Prostate gland (tissue), 2 donors: ENCODE measurements at regions not wholly inside any gene's neighbourhood (a gene's known extent, or its start where the extent isn't known, plus 50 kb on each side); places are given as distances from the start of the nearest gene placed in this dataset.

Experiments
- CTCF ChIP-seq, 4 experiments: fragments of 200-600 bp in 2 of 4; fragments of 450-650 bp in 2 of 4; sonication (generic) in 2 of 4; IDR thresholded peaks; 1 replicate in 3 of 4; 2 replicates in 1 of 4; pipeline ENCODE4 v1.5.1; 2016 to 2019; ENCODE audit warnings: antibody characterized with exemption in 4 of 4, mild to moderate bottlenecking in 2 of 4, moderate library complexity in 2 of 4
- POLR2A ChIP-seq: fragments of 450-650 bp; IDR thresholded peaks from one replicate; pipeline ENCODE4 v1.6.1; 2016; ENCODE audit warnings: antibody characterized with exemption, mild to moderate bottlenecking

DNA sequence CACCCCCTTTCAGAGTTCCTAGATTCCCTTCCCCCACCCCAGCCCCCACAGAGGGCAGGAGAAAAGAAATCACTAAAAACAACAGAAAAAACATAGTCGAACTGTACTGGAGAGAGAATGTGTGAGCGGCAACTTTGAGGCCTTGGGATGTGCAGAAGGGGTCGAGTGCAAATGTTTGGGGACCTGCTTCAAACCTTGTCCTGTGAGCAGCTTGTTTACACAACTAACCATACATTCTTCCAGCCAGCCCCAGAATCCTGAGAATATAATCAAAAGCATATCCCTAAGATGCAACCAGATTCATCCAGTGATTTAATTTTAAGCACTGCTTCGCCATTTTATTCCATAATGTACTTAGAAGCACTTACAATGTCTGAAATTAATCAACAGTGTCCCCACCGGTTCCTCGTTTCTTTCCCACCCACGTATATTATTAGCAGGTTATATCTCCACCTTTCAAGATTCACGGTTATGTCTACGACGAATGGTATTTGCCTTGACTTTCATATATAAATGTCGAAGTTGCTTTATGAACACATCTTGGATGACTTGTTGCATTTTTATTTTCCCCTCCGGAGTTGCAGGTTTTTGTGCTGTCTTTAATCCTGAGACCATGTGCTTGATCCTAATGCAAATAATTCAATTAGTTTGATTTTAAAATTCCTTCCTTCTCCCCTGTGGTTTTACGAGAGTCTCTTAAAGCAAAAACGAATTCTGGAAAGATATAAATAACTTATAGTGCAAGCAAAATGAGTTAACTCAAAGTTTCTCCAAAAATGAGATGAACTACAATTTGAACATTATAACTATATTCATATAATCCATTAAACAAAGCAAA is 107.6 kb downstream of the ZIC5 start:
- TF ChIP-seq CTCF (IDR thresholded peaks at IDR 0.05) (no peak), POLR2A (no peak)
